ENCODE measurements at regions not wholly inside any gene's neighbourhood (a gene's known extent, or its start where the extent isn't known, plus 50 kb on each side); places are given as distances from the start of the nearest gene placed in this dataset.

GRCh38 chr11:45393826-45394225 lies 107.7 kb upstream of the SYT13 start:
- H3K27me3 ChIP-seq (ENCODE audit: control insufficient read depth in 2 of 2, insufficient read depth in 2 of 2, low read length in 2 of 2) = no peaks in the 10 kb centered on the region
- dilution Hi-C loops (cut with MboI; ENCODE audit: extremely low pct_ligation_motif_present, low sequenced_read_pairs) (no loop called here), intact Hi-C loops (cut with micrococcal nuclease) (no loop called here)
- no peak overlapping the region for H3K9ac ChIP-seq (replicated peaks; ENCODE audit: extremely low read depth, insufficient read depth, low read length)
- no peaks in the 10 kb centered on the region for H4K20me1 ChIP-seq (replicated peaks; ENCODE audit: control insufficient read depth, extremely low read depth, insufficient read depth, low read length)
- H3K36me3 ChIP-seq (ENCODE audit: control insufficient read depth in 2 of 2, extremely low read depth in 1 of 2, insufficient read depth in 2 of 2, low read length in 2 of 2) = no peaks in the 10 kb centered on the region
- H3K79me2 ChIP-seq (ENCODE audit: control insufficient read depth, insufficient read depth, low read length) = no peaks in the 10 kb centered on the region
- H3K4me2 ChIP-seq (ENCODE audit: insufficient read depth, low read length) = no peak overlapping the region
- no peak for DNase-seq (ENCODE audit: low read depth, low spot score)
- H3K4me1 ChIP-seq (ENCODE audit: control insufficient read depth, extremely low read depth, insufficient read depth, low read length) = no peaks in the 10 kb centered on the region
- FAIRE-seq = no peak
- H3K4me3 ChIP-seq (replicated peaks in 1 of 3; ENCODE audit: insufficient read depth in 1 of 3, low read depth in 1 of 3, low read length in 3 of 3) = no peak overlapping the region
- TF ChIP-seq JUN (IDR thresholded peaks at IDR 0.05; ENCODE audit: borderline replicate concordance, insufficient read depth, insufficient read length, low read depth) (no peak), FOS (IDR thresholded peaks at IDR 0.05; ENCODE audit: borderline replicate concordance, insufficient read depth, low read length) (no peak), POLR2AphosphoS5 (IDR thresholded peaks at IDR 0.05; ENCODE audit: insufficient read depth, low read depth, low read length) (no peak)
- no peak overlapping the region for H2AFZ ChIP-seq (ENCODE audit: low read depth, low read length)
- POLR2A ChIA-PET = no interaction called here
- H3K9me3 ChIP-seq (replicated peaks; ENCODE audit: control insufficient read depth, insufficient read depth, low read length) = no peaks in the 10 kb centered on the region
- no TSS peak for BruUV-seq (replicated peaks)
- CTCF ChIA-PET = interaction anchor here (1.0 kb wide), 1 partner anchor 378 kb away, joined by 3 read pairs; no protein-coding TSS in a partner anchor
- H3K27ac ChIP-seq (ENCODE audit: insufficient read depth, low read depth, low read length) = no peak overlapping the region
- H3K9me1 ChIP-seq (replicated peaks; ENCODE audit: control insufficient read depth, extremely low read depth, insufficient read depth, low read length) = no peaks in the 10 kb centered on the region

GRCh38 chr11:45393334-45393733 lies 107.2 kb upstream of the SYT13 start:
- H3K9me3 ChIP-seq (replicated peaks; ENCODE audit: control insufficient read depth, insufficient read depth, low read length) = no peaks in the 10 kb centered on the region
- no peaks in the 10 kb centered on the region for H3K9me1 ChIP-seq (replicated peaks; ENCODE audit: control insufficient read depth, extremely low read depth, insufficient read depth, low read length)
- H3K79me2 ChIP-seq (ENCODE audit: control insufficient read depth, insufficient read depth, low read length) = no peaks in the 10 kb centered on the region
- BruUV-seq (replicated peaks) = no TSS peak
- POLR2A ChIA-PET = no interaction called here
- DNase-seq (ENCODE audit: low read depth, low spot score) (no peak), FAIRE-seq (no peak)
- no peak overlapping the region for H3K4me2 ChIP-seq (ENCODE audit: insufficient read depth, low read length)
- no peaks in the 10 kb centered on the region for H3K4me1 ChIP-seq (ENCODE audit: control insufficient read depth, extremely low read depth, insufficient read depth, low read length)
- dilution Hi-C loops (cut with MboI; ENCODE audit: extremely low pct_ligation_motif_present, low sequenced_read_pairs) (no loop called here), intact Hi-C loops (cut with micrococcal nuclease) (no loop called here)
- H4K20me1 ChIP-seq (replicated peaks; ENCODE audit: control insufficient read depth, extremely low read depth, insufficient read depth, low read length) = no peaks in the 10 kb centered on the region
- CTCF ChIA-PET = no interaction called here
- no peak overlapping the region for H3K9ac ChIP-seq (replicated peaks; ENCODE audit: extremely low read depth, insufficient read depth, low read length)
- no peak overlapping the region for H3K4me3 ChIP-seq (replicated peaks in 1 of 3; ENCODE audit: insufficient read depth in 1 of 3, low read depth in 1 of 3, low read length in 3 of 3)
- TF ChIP-seq JUN (IDR thresholded peaks at IDR 0.05; ENCODE audit: borderline replicate concordance, insufficient read depth, insufficient read length, low read depth) = no peak
- no peak for TF ChIP-seq FOS (IDR thresholded peaks at IDR 0.05; ENCODE audit: borderline replicate concordance, insufficient read depth, low read length)
- TF ChIP-seq POLR2A (IDR thresholded peaks at IDR 0.05; ENCODE audit: low read depth, low read length) = no peak
- no peak for TF ChIP-seq GATA2 (IDR thresholded peaks at IDR 0.05; ENCODE audit: insufficient read depth, insufficient read length, low read depth, low read length)
- TF ChIP-seq MAX (IDR thresholded peaks at IDR 0.05; ENCODE audit: insufficient read depth, insufficient read length) = no peak
- TF ChIP-seq MYC (IDR thresholded peaks at IDR 0.05; ENCODE audit: low read depth, low read length) = no peak
- TF ChIP-seq POLR2AphosphoS5 (IDR thresholded peaks at IDR 0.05; ENCODE audit: insufficient read depth, low read depth, low read length) = no peak
- no peak for TF ChIP-seq EZH2 (IDR thresholded peaks at IDR 0.05; ENCODE audit: borderline replicate concordance, low read depth, low read length, severe bottlenecking)
- TF ChIP-seq CTCF (IDR thresholded peaks at IDR 0.05; ENCODE audit: extremely low read depth in 1 of 2, insufficient read depth in 1 of 2, low read depth in 1 of 2, low read length in 2 of 2) = no peak
- H3K36me3 ChIP-seq (ENCODE audit: control insufficient read depth in 2 of 2, extremely low read depth in 1 of 2, insufficient read depth in 2 of 2, low read length in 2 of 2) = no peaks in the 10 kb centered on the region
- peaks cover 0 to 1% of the 10 kb centered on the region in 2 experiments for H3K27me3 ChIP-seq (ENCODE audit: control insufficient read depth in 2 of 2, insufficient read depth in 2 of 2, low read length in 2 of 2)
- H3K27ac ChIP-seq (ENCODE audit: insufficient read depth, low read depth, low read length) = no peak overlapping the region
- no peak overlapping the region for H2AFZ ChIP-seq (ENCODE audit: low read depth, low read length)

Data from endothelial cell of umbilical vein (primary cell).